ENCODE measurements at regions not wholly inside any gene's neighbourhood (a gene's known extent, or its start where the extent isn't known, plus 50 kb on each side); places are given as distances from the start of the nearest gene placed in this dataset.

DNA sequence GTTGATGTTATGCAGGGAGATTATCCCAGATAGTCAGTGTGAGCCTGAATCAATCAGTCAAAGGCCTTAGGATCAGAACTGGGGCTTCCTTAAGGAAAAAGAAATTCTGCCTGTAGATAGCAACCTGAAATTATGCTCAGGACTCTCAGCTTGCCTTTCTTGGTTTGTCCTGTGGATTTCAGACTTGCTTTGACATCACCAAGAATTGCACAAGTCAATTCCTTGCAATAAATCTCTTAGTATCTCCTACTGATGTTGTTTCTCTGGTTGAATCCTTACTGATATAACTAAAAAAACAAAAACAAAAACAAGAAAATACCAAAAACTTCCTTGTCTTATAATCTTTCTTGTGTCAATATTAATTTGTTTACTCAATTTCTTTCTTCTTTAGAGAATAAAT, 258.9 kb upstream of the TCF21 start:
- Histone ChIP-seq H3K27me3 (ENCODE audit: insufficient read depth) (no peaks in the 10 kb centered on the region), H2AFZ (ENCODE audit: low read depth) (no peak overlapping the region), H3K36me3 (replicated peaks in 1 of 2; ENCODE audit: control insufficient read depth in 1 of 2, insufficient read depth in 2 of 2, low read length in 1 of 2) (no peaks in the 10 kb centered on the region), H3K9me2 (no peaks in the 10 kb centered on the region), H3K4me1 (ENCODE audit: control insufficient read depth in 1 of 2, insufficient read depth in 2 of 2, low read depth in 1 of 2, low read length in 1 of 2) (no peaks in the 10 kb centered on the region; a peak in 1 of 4 replicates), H3F3A (replicated peaks; ENCODE audit: insufficient read depth) (no peaks in the 10 kb centered on the region), H3K9ac (no peak overlapping the region), H3K4me3 (ENCODE audit: low read depth in 2 of 2, low read length in 1 of 2) (no peak overlapping the region), H3K4me2 (no peak overlapping the region), H3K27ac (ENCODE audit: low read depth in 2 of 2, low read length in 1 of 2) (no peak overlapping the region), H3K79me2 (ENCODE audit: insufficient read depth) (no peaks in the 10 kb centered on the region), H3K9me3 (no peaks in the 10 kb centered on the region), H4K20me1 (ENCODE audit: insufficient read depth) (no peaks in the 10 kb centered on the region)
- ChIA-PET CTCF (no interaction called here), POLR2A (no interaction called here)
- no peak for DNase-seq
- TF ChIP-seq TEAD4 (IDR thresholded peaks at IDR 0.05; ENCODE audit: borderline replicate concordance, insufficient read depth) (no peak), FOXM1 (IDR thresholded peaks at IDR 0.05; ENCODE audit: low read depth) (no peak), JUND (IDR thresholded peaks at IDR 0.05) (no peak), NFIC (IDR thresholded peaks at IDR 0.05; ENCODE audit: borderline replicate concordance) (no peak), GABPA (IDR thresholded peaks at IDR 0.05; ENCODE audit: low read depth) (no peak), RFX5 (IDR thresholded peaks at IDR 0.05; ENCODE audit: low read length) (no peak), FOXJ3 (CRISPR knock-in tag; IDR thresholded peaks at IDR 0.05) (no peak), EP300 (IDR thresholded peaks at IDR 0.05; ENCODE audit: borderline replicate concordance in 1 of 2, low read depth in 1 of 2, low read length in 1 of 2) (no peak), SIN3A (IDR thresholded peaks at IDR 0.05; ENCODE audit: borderline replicate concordance, low read depth, low read length) (no peak), RXRA (IDR thresholded peaks at IDR 0.05; ENCODE audit: borderline replicate concordance, low read depth) (no peak), RAD21 (IDR thresholded peaks at IDR 0.05; ENCODE audit: low read length) (no peak), RCOR1 (IDR thresholded peaks at IDR 0.05; ENCODE audit: low read length) (no peak), CHD2 (IDR thresholded peaks at IDR 0.05; ENCODE audit: low read length, partially characterized antibody) (no peak), SMC3 (IDR thresholded peaks at IDR 0.05; ENCODE audit: low read depth, low read length) (no peak), MXI1 (IDR thresholded peaks at IDR 0.05; ENCODE audit: low read depth, low read length) (no peak), POLR2AphosphoS5 (IDR thresholded peaks at IDR 0.05; ENCODE audit: low read depth, low read length) (no peak), GATA2 (CRISPR knock-in tag; IDR thresholded peaks at IDR 0.05) (no peak)
- TF ChIP-seq, protein P1, sequence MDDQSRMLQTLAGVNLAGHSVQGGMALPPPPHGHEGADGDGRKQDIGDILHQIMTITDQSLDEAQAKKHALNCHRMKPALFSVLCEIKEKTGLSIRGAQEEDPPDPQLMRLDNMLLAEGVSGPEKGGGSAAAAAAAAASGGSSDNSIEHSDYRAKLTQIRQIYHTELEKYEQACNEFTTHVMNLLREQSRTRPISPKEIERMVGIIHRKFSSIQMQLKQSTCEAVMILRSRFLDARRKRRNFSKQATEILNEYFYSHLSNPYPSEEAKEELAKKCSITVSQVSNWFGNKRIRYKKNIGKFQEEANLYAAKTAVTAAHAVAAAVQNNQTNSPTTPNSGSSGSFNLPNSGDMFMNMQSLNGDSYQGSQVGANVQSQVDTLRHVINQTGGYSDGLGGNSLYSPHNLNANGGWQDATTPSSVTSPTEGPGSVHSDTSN (IDR thresholded peaks at IDR 0.05), result no peak
- TF ChIP-seq, protein P2, sequence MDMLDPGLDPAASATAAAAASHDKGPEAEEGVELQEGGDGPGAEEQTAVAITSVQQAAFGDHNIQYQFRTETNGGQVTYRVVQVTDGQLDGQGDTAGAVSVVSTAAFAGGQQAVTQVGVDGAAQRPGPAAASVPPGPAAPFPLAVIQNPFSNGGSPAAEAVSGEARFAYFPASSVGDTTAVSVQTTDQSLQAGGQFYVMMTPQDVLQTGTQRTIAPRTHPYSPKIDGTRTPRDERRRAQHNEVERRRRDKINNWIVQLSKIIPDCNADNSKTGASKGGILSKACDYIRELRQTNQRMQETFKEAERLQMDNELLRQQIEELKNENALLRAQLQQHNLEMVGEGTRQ (IDR thresholded peaks at IDR 0.05; ENCODE audit: borderline replicate concordance, low read depth, low read length), result no peak
- TF ChIP-seq, protein P3, sequence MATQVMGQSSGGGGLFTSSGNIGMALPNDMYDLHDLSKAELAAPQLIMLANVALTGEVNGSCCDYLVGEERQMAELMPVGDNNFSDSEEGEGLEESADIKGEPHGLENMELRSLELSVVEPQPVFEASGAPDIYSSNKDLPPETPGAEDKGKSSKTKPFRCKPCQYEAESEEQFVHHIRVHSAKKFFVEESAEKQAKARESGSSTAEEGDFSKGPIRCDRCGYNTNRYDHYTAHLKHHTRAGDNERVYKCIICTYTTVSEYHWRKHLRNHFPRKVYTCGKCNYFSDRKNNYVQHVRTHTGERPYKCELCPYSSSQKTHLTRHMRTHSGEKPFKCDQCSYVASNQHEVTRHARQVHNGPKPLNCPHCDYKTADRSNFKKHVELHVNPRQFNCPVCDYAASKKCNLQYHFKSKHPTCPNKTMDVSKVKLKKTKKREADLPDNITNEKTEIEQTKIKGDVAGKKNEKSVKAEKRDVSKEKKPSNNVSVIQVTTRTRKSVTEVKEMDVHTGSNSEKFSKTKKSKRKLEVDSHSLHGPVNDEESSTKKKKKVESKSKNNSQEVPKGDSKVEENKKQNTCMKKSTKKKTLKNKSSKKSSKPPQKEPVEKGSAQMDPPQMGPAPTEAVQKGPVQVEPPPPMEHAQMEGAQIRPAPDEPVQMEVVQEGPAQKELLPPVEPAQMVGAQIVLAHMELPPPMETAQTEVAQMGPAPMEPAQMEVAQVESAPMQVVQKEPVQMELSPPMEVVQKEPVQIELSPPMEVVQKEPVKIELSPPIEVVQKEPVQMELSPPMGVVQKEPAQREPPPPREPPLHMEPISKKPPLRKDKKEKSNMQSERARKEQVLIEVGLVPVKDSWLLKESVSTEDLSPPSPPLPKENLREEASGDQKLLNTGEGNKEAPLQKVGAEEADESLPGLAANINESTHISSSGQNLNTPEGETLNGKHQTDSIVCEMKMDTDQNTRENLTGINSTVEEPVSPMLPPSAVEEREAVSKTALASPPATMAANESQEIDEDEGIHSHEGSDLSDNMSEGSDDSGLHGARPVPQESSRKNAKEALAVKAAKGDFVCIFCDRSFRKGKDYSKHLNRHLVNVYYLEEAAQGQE (IDR thresholded peaks at IDR 0.05; ENCODE audit: low read depth, low read length), result no peak
